ENCODE measurements at regions not wholly inside any gene's neighbourhood (a gene's known extent, or its start where the extent isn't known, plus 50 kb on each side); places are given as distances from the start of the nearest gene placed in this dataset.

- TF ChIP-seq CTCF (conservative IDR thresholded peaks at IDR 0.05; ENCODE audit: low read depth, low read length) (no peak), USF2 (IDR thresholded peaks at IDR 0.05; ENCODE audit: low read depth, low read length) (no peak), MAFK (IDR thresholded peaks at IDR 0.05; ENCODE audit: low read depth, low read length) (no peak), POLR2A (IDR thresholded peaks at IDR 0.05; ENCODE audit: low read depth, low read length) (no peak), SMC3 (IDR thresholded peaks at IDR 0.05; ENCODE audit: low read depth, low read length) (no peak), RCOR1 (IDR thresholded peaks at IDR 0.05; ENCODE audit: insufficient replicate concordance, low read length) (no peak), ELK1 (IDR thresholded peaks at IDR 0.05; ENCODE audit: borderline replicate concordance, low read depth, low read length) (no peak), CEBPB (IDR thresholded peaks at IDR 0.05; ENCODE audit: low read depth, low read length) (no peak)
These were observed 1983.0 kb downstream of the MRPL39 start for GRCh38 chr21:23624281-23624680.

All from IMR-90 (cell line).